Astrocyte (in vitro differentiated cells and primary cell): ENCODE measurements at regions not wholly inside any gene's neighbourhood (a gene's known extent, or its start where the extent isn't known, plus 50 kb on each side); places are given as distances from the start of the nearest gene placed in this dataset.

Source experiments
- DNase-seq: peaks from one replicate; pipeline ENCODE4 v3.0.0-alpha.2; 2010; ENCODE audit warnings: low read depth
- FAIRE-seq: peaks from 2 replicates; lab custom pipeline; 2011; peaks lifted over from hg19 to GRCh38; lab: Jason Lieb, UNC
- H2AFZ ChIP-seq: 2 replicates; pipeline ENCODE4 v1.6.0; 2012; ENCODE audit warnings: low read depth, low read length, inconsistent platforms
- H3K27ac ChIP-seq: 2 replicates; pipeline ENCODE4 v1.5.1; 2011; ENCODE audit warnings: low read depth, low read length, inconsistent platforms
- H3K27me3 ChIP-seq: 2 replicates; pipeline ENCODE4 v1.6.0; 2011; ENCODE audit warnings: low read length, inconsistent platforms; ENCODE audit not compliant: insufficient read depth
- H3K36me3 ChIP-seq: 2 replicates; pipeline ENCODE4 v1.5.1; 2011; ENCODE audit warnings: low read length, inconsistent platforms; ENCODE audit not compliant: insufficient read depth
- H3K4me1 ChIP-seq: 2 replicates; pipeline ENCODE4 v1.5.1; 2011; ENCODE audit warnings: low read length, inconsistent platforms; ENCODE audit not compliant: insufficient read depth
- H3K4me2 ChIP-seq: 2 replicates; pipeline ENCODE4 v1.6.0; 2012; ENCODE audit warnings: low read length, inconsistent platforms
- H3K4me3 ChIP-seq: 2 replicates; pipeline ENCODE4 v1.5.1; 2011; ENCODE audit warnings: low read depth, mild to moderate bottlenecking, low read length, inconsistent platforms; ENCODE audit not compliant: insufficient read depth
- H3K79me2 ChIP-seq: 2 replicates; pipeline ENCODE4 v1.6.0; 2012; ENCODE audit warnings: mild to moderate bottlenecking, low read length, inconsistent platforms; ENCODE audit not compliant: insufficient read depth
- H3K9ac ChIP-seq: 2 replicates; pipeline ENCODE4 v1.6.0; 2012; ENCODE audit warnings: mild to moderate bottlenecking, low read length, inconsistent platforms
- H3K9me3 ChIP-seq: 2 replicates; pipeline ENCODE4 v1.5.1; 2012; ENCODE audit warnings: low read depth, mild to moderate bottlenecking, low read length, inconsistent platforms; ENCODE audit not compliant: insufficient read depth
- H4K20me1 ChIP-seq: 2 replicates; pipeline ENCODE4 v1.6.0; 2012; ENCODE audit warnings: low read length, inconsistent platforms; ENCODE audit not compliant: insufficient read depth
- H3K27ac Mint-ChIP-seq: one replicate; pipeline ENCODE4 v1.8.0; 2021; ENCODE audit warnings: mild to moderate bottlenecking, mixed read lengths; ENCODE audit not compliant: unreplicated experiment
- H3K27me3 Mint-ChIP-seq: one replicate; pipeline ENCODE4 v1.8.0; 2021; ENCODE audit warnings: low read depth, mixed read lengths; ENCODE audit not compliant: unreplicated experiment
- H3K36me3 Mint-ChIP-seq: one replicate; pipeline ENCODE4 v1.8.0; 2021; ENCODE audit warnings: low read depth, mixed read lengths; ENCODE audit not compliant: unreplicated experiment
- H3K4me1 Mint-ChIP-seq: one replicate; pipeline ENCODE4 v1.8.0; 2021; ENCODE audit warnings: low read depth, mixed read lengths; ENCODE audit not compliant: unreplicated experiment
- H3K4me3 Mint-ChIP-seq: one replicate; pipeline ENCODE4 v1.8.0; 2021; ENCODE audit warnings: mild to moderate bottlenecking, moderate library complexity, mixed read lengths; ENCODE audit not compliant: unreplicated experiment
- H3K9me3 Mint-ChIP-seq: one replicate; pipeline ENCODE4 v1.8.0; 2021; ENCODE audit warnings: mild to moderate bottlenecking, mixed read lengths; ENCODE audit not compliant: unreplicated experiment
- CTCF ChIP-seq: IDR thresholded peaks from 2 replicates; pipeline ENCODE4 v1.5.1; 2011; ENCODE audit warnings: low read depth, mild to moderate bottlenecking, inconsistent platforms, low read length, moderate library complexity; ENCODE audit not compliant: insufficient read depth
- EZH2 ChIP-seq: IDR thresholded peaks from 2 replicates; pipeline ENCODE4 v1.6.1; 2012; ENCODE audit warnings: mild to moderate bottlenecking, low read length, inconsistent platforms; ENCODE audit not compliant: insufficient read depth

- Mint-ChIP-seq H3K9me3 (peaks cover 11% of the 10 kb centered on the region), H3K4me1 (peaks cover 3% of the 10 kb centered on the region), H3K36me3 (peaks cover 3% of the 10 kb centered on the region), H3K27me3 (no peaks in the 10 kb centered on the region), H3K4me3 (no peak overlapping the region), H3K27ac (no peak overlapping the region)
- Histone ChIP-seq H3K27me3 (no peaks in the 10 kb centered on the region), H3K79me2 (no peaks in the 10 kb centered on the region), H3K4me1 (no peaks in the 10 kb centered on the region), H3K4me2 (no peak overlapping the region), H3K27ac (no peak overlapping the region), H2AFZ (no peak overlapping the region), H4K20me1 (no peaks in the 10 kb centered on the region), H3K9ac (no peak overlapping the region), H3K36me3 (no peaks in the 10 kb centered on the region), H3K9me3 (no peaks in the 10 kb centered on the region), H3K4me3 (no peak overlapping the region)
- TF ChIP-seq CTCF (no peak), EZH2 (no peak)
- FAIRE-seq (no peak), DNase-seq (no peak)
These were observed 52.6 kb upstream of the GADD45A start for GRCh38 chr1:67632356-67632755.

- H3K27ac Mint-ChIP-seq, result peak overlapping the region; percentile 14
- no peaks in the 10 kb centered on the region for H3K27me3 Mint-ChIP-seq
- Histone ChIP-seq H3K4me3 (no peak overlapping the region), H3K4me1 (no peaks in the 10 kb centered on the region), H3K9ac (no peak overlapping the region), H3K27me3 (no peaks in the 10 kb centered on the region), H3K4me2 (no peak overlapping the region), H3K79me2 (no peaks in the 10 kb centered on the region), H3K27ac (no peak overlapping the region), H2AFZ (no peak overlapping the region), H4K20me1 (no peaks in the 10 kb centered on the region), H3K9me3 (no peaks in the 10 kb centered on the region), H3K36me3 (no peaks in the 10 kb centered on the region)
- H3K36me3 Mint-ChIP-seq, result peaks cover 3% of the 10 kb centered on the region
- DNase-seq (no peak), FAIRE-seq (no peak)
- H3K9me3 Mint-ChIP-seq, result peaks cover 9% of the 10 kb centered on the region
- no peak overlapping the region for H3K4me3 Mint-ChIP-seq
- no peak for TF ChIP-seq EZH2
- TF ChIP-seq CTCF, result no peak
- peaks cover 3% of the 10 kb centered on the region for H3K4me1 Mint-ChIP-seq
These were observed 52.0 kb upstream of the GADD45A start for GRCh38 chr1:67632811-67633655.

- no peak overlapping the region for H3K4me3 Mint-ChIP-seq
- H2AFZ ChIP-seq, result no peak overlapping the region
- DNase-seq, result no peak
These were observed 50.5 kb upstream of the GADD45A start for GRCh38 chr1:67634396-67634935.

More at GRCh38 chr1:67634396-67634935, 50.5 kb upstream of the GADD45A start:
- Histone ChIP-seq H3K4me2 (no peak overlapping the region), H3K27ac (no peak overlapping the region), H3K79me2 (no peaks in the 10 kb centered on the region), H3K9me3 (no peaks in the 10 kb centered on the region), H3K4me3 (no peak overlapping the region), H4K20me1 (no peaks in the 10 kb centered on the region), H3K27me3 (no peaks in the 10 kb centered on the region), H3K9ac (no peak overlapping the region), H3K36me3 (no peaks in the 10 kb centered on the region), H3K4me1 (no peaks in the 10 kb centered on the region)
- FAIRE-seq, result no peak
- peaks cover 9% of the 10 kb centered on the region for H3K9me3 Mint-ChIP-seq
- no peak overlapping the region for H3K27ac Mint-ChIP-seq
- no peaks in the 10 kb centered on the region for H3K27me3 Mint-ChIP-seq
- peaks cover 2% of the 10 kb centered on the region for H3K4me1 Mint-ChIP-seq
- no peak for TF ChIP-seq EZH2
- no peak for TF ChIP-seq CTCF
- H3K36me3 Mint-ChIP-seq, result peaks cover 3% of the 10 kb centered on the region
